Neural progenitor cell (in vitro differentiated cells): ENCODE measurements at regions not wholly inside any gene's neighbourhood (a gene's known extent, or its start where the extent isn't known, plus 50 kb on each side); places are given as distances from the start of the nearest gene placed in this dataset.

ENCODE experiments used
- EZH2 ChIP-seq: fragments of 200-600 bp; sonication (generic); IDR thresholded peaks from 2 replicates; pipeline ENCODE4 v1.6.1; 2017; ENCODE audit warnings: antibody characterized with exemption, mild to moderate bottlenecking, moderate library complexity
- EZH2phosphoT487 ChIP-seq: fragments of 200-600 bp; sonication (generic); IDR thresholded peaks from 2 replicates; pipeline ENCODE4 v1.6.1; 2017; ENCODE audit warnings: antibody characterized with exemption
- TF ChIP-seq, protein P1 (sequence below): fragments of 200-600 bp; sonication (generic); IDR thresholded peaks from 2 replicates; pipeline ENCODE4 v1.5.1; 2017; ENCODE audit warnings: antibody characterized with exemption, mild to moderate bottlenecking

DNA sequence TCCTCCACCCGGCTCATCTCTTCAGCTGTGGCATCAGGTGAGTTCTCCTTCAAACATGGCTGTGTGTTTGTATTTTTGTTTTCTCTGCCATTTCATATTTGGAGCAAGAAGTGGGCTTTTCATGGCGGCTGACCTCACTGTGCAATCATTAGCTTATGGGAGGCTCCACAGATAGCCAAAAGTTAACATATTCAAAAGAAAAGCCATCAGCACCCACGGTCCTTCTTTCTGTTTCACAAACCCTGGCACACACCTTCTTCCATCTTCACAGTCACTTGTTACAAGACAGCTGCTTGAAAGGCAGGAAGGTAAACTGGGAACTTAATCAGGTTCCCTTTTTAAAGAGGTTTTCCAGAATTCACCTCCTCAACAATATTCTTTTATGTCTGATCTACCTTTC lies 69.3 kb upstream of the ATP12A start:
- TF ChIP-seq, protein P1, sequence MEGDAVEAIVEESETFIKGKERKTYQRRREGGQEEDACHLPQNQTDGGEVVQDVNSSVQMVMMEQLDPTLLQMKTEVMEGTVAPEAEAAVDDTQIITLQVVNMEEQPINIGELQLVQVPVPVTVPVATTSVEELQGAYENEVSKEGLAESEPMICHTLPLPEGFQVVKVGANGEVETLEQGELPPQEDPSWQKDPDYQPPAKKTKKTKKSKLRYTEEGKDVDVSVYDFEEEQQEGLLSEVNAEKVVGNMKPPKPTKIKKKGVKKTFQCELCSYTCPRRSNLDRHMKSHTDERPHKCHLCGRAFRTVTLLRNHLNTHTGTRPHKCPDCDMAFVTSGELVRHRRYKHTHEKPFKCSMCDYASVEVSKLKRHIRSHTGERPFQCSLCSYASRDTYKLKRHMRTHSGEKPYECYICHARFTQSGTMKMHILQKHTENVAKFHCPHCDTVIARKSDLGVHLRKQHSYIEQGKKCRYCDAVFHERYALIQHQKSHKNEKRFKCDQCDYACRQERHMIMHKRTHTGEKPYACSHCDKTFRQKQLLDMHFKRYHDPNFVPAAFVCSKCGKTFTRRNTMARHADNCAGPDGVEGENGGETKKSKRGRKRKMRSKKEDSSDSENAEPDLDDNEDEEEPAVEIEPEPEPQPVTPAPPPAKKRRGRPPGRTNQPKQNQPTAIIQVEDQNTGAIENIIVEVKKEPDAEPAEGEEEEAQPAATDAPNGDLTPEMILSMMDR: no peak
- no peak for TF ChIP-seq EZH2
- no peak for TF ChIP-seq EZH2phosphoT487
